SK-N-SH treated with all-trans-retinoic acid at 6 μM for 48 hours (cell line): ENCODE measurements at regions not wholly inside any gene's neighbourhood (a gene's known extent, or its start where the extent isn't known, plus 50 kb on each side); places are given as distances from the start of the nearest gene placed in this dataset.

ENCODE experiments used
- ATAC-seq: fragments of 200-7000 bp; cut with Tn5 transposase; 3 replicates; pipeline ENCODE4 v1.9.1; 2020; ENCODE audit warnings: mild to moderate bottlenecking, moderate library complexity
- ARNTL ChIP-seq: fragments of 450-650 bp; formaldehyde crosslinking; IDR thresholded peaks from 2 replicates; pipeline ENCODE4 v1.5.0; 2020; ENCODE audit warnings: low read depth, mild to moderate bottlenecking, moderate library complexity, borderline replicate concordance
- BACH2 ChIP-seq: fragments of 250-450 bp; sonication (Bioruptor Pico); IDR thresholded peaks from 2 replicates; pipeline ENCODE4 v1.9.0; 2021; ENCODE audit warnings: mild to moderate bottlenecking, borderline replicate concordance
- CREB5 ChIP-seq: fragments of 250-450 bp; sonication (Bioruptor Pico); IDR thresholded peaks from 2 replicates; pipeline ENCODE4 v1.5.1; 2020; ENCODE audit warnings: low read depth, mild to moderate bottlenecking, moderate library complexity
- CSDC2 ChIP-seq: fragments of 250-450 bp; sonication (Bioruptor Pico); IDR thresholded peaks from 2 replicates; pipeline ENCODE4 v1.5.0; 2020; ENCODE audit warnings: mild to moderate bottlenecking, moderate library complexity
- CSRNP3 ChIP-seq: fragments of 250-450 bp; sonication (Bioruptor Pico); IDR thresholded peaks from 2 replicates; pipeline ENCODE4 v1.5.1; 2021; ENCODE audit warnings: mild to moderate bottlenecking, moderate library complexity
- ESRRG ChIP-seq: fragments of 250-450 bp; sonication (Bioruptor Pico); IDR thresholded peaks from 2 replicates; pipeline ENCODE4 v1.6.1; 2021; ENCODE audit warnings: mild to moderate bottlenecking
- GLIS3 ChIP-seq: fragments of 250-450 bp; sonication (Bioruptor Pico); IDR thresholded peaks from 2 replicates; pipeline ENCODE4 v1.5.0; 2020; ENCODE audit warnings: mild to moderate bottlenecking, moderate library complexity
- ISL1 ChIP-seq: fragments of 250-450 bp; sonication (Bioruptor Pico); IDR thresholded peaks from 2 replicates; pipeline ENCODE4 v2.1.2; 2022; ENCODE audit warnings: mild to moderate bottlenecking, moderate library complexity
- OSR1 ChIP-seq: fragments of 250-450 bp; sonication (Bioruptor Pico); IDR thresholded peaks from 2 replicates; pipeline ENCODE4 v1.8.0; 2022; ENCODE audit warnings: moderate library complexity, mild to moderate bottlenecking, inconsistent platforms
- PATZ1 ChIP-seq: fragments of 250-450 bp; sonication (Bioruptor Pico); IDR thresholded peaks from 2 replicates; pipeline ENCODE4 v1.8.0; 2020; ENCODE audit warnings: mild to moderate bottlenecking, moderate library complexity, borderline replicate concordance
- POU6F1 ChIP-seq: fragments of 250-450 bp; sonication (Bioruptor Pico); IDR thresholded peaks from 2 replicates; pipeline ENCODE4 v1.8.0; 2021; ENCODE audit warnings: low read depth, mild to moderate bottlenecking, moderate library complexity, borderline replicate concordance
- PPARA ChIP-seq: fragments of 250-450 bp; sonication (Bioruptor Pico); IDR thresholded peaks from 2 replicates; pipeline ENCODE4 v1.5.0; 2020; ENCODE audit warnings: mild to moderate bottlenecking, borderline replicate concordance
- RARB ChIP-seq: fragments of 250-450 bp; sonication (Bioruptor Pico); IDR thresholded peaks from 2 replicates; pipeline ENCODE4 v1.8.0; 2021; ENCODE audit warnings: mild to moderate bottlenecking, moderate library complexity
- SNAI2 ChIP-seq: fragments of 250-450 bp; sonication (Bioruptor Pico); IDR thresholded peaks from 2 replicates; pipeline ENCODE4 v1.5.0; 2020; ENCODE audit warnings: mild to moderate bottlenecking, moderate library complexity
- TCF4 ChIP-seq: fragments of 250-450 bp; sonication (Bioruptor Pico); IDR thresholded peaks from 2 replicates; pipeline ENCODE4 v1.8.0; 2021; ENCODE audit warnings: mild to moderate bottlenecking, moderate library complexity, borderline replicate concordance
- TOX ChIP-seq: fragments of 250-450 bp; sonication (Bioruptor Pico); IDR thresholded peaks from 2 replicates; pipeline ENCODE4 v1.8.0; 2021; ENCODE audit warnings: mild to moderate bottlenecking, moderate library complexity, borderline replicate concordance
- TSHZ2 ChIP-seq: fragments of 250-450 bp; sonication (Bioruptor Pico); IDR thresholded peaks from 2 replicates; pipeline ENCODE4 v1.5.0; 2020; ENCODE audit warnings: mild to moderate bottlenecking, moderate library complexity
- ZC3H10 ChIP-seq: fragments of 250-450 bp; sonication (Bioruptor Pico); IDR thresholded peaks from 2 replicates; pipeline ENCODE4 v1.5.1; 2021; ENCODE audit warnings: mild to moderate bottlenecking, moderate library complexity
- ZFP3 ChIP-seq: fragments of 250-450 bp; sonication (Bioruptor Pico); IDR thresholded peaks from 2 replicates; pipeline ENCODE4 v1.5.0; 2020; ENCODE audit warnings: mild to moderate bottlenecking, moderate library complexity
- ZNF565 ChIP-seq: fragments of 450-650 bp; formaldehyde crosslinking; conservative IDR thresholded peaks from 2 replicates; pipeline ENCODE4 v1.5.0; 2020; ENCODE audit warnings: low read depth, mild to moderate bottlenecking, moderate library complexity
- ZNF70 ChIP-seq: fragments of 450-650 bp; formaldehyde crosslinking; IDR thresholded peaks from 2 replicates; pipeline ENCODE4 v1.5.0; 2020; ENCODE audit warnings: mild to moderate bottlenecking, moderate library complexity
- ZNF8 ChIP-seq: fragments of 450-650 bp; formaldehyde crosslinking; IDR thresholded peaks from 2 replicates; pipeline ENCODE4 v1.5.0; 2020; ENCODE audit warnings: mild to moderate bottlenecking, moderate library complexity

GRCh38 chr13:76148926-76149325 lies 512.8 kb downstream of the LMO7 start (continued):
- TF ChIP-seq RARB (CRISPR knock-in tag) = no peak

GRCh38 chr13:76148374-76148773 lies 512.2 kb downstream of the LMO7 start:
- ATAC-seq = no peak
- no peak for TF ChIP-seq PPARA (CRISPR knock-in tag)
- TF ChIP-seq ZNF70 (CRISPR knock-in tag) = no peak
- TF ChIP-seq SNAI2 = no peak
- TF ChIP-seq ZNF8 (CRISPR knock-in tag) = no peak
- TF ChIP-seq TCF4 (CRISPR knock-in tag) = no peak
- TF ChIP-seq CSRNP3 (CRISPR knock-in tag) = no peak
- TF ChIP-seq TOX (CRISPR knock-in tag) = no peak
- TF ChIP-seq GLIS3 = no peak
- no peak for TF ChIP-seq CSDC2 (CRISPR knock-in tag)
- TF ChIP-seq ZNF565 (CRISPR knock-in tag) = no peak
- TF ChIP-seq BACH2 = no peak
- no peak for TF ChIP-seq PATZ1 (CRISPR knock-in tag)

- ATAC-seq = no peak
- TF ChIP-seq ESRRG (CRISPR knock-in tag) (no peak), CSDC2 (CRISPR knock-in tag) (no peak)
These were observed 496.4 kb downstream of the LMO7 start for GRCh38 chr13:76132532-76132931.

GRCh38 chr13:76131551-76131950 lies 495.4 kb downstream of the LMO7 start:
- TF ChIP-seq ESRRG (CRISPR knock-in tag) (no peak), PPARA (CRISPR knock-in tag) (no peak), TCF4 (CRISPR knock-in tag) (no peak), ZC3H10 (no peak), OSR1 (CRISPR knock-in tag) (no peak), GLIS3 (no peak), CREB5 (CRISPR knock-in tag) (no peak), ZNF565 (CRISPR knock-in tag) (no peak), BACH2 (no peak), ZNF8 (CRISPR knock-in tag) (no peak), ARNTL (CRISPR knock-in tag) (no peak), ZNF70 (CRISPR knock-in tag) (no peak), POU6F1 (CRISPR knock-in tag) (no peak), TSHZ2 (CRISPR knock-in tag) (no peak), ISL1 (CRISPR knock-in tag) (no peak), PATZ1 (CRISPR knock-in tag) (no peak), ZFP3 (no peak)
- no peak for ATAC-seq
